Activated naive CD8-positive, alpha-beta T cell treated with anti-CD3 and anti-CD28 coated beads, Interleukin-2, amount 50 U/mL, for 16 hours (primary cell): ENCODE measurements at regions not wholly inside any gene's neighbourhood (a gene's known extent, or its start where the extent isn't known, plus 50 kb on each side); places are given as distances from the start of the nearest gene placed in this dataset.
"Not testable (repeated sequence)": the region's sequence is repeated elsewhere in the genome, so short reads cannot be mapped to it uniquely, and the experiment has no call there.

Experiments used
- DNase-seq: peaks from one replicate; pipeline ENCODE4 v3.0.0-alpha.2; 2020; ENCODE audit warnings: low read depth, low spot score

DNA sequence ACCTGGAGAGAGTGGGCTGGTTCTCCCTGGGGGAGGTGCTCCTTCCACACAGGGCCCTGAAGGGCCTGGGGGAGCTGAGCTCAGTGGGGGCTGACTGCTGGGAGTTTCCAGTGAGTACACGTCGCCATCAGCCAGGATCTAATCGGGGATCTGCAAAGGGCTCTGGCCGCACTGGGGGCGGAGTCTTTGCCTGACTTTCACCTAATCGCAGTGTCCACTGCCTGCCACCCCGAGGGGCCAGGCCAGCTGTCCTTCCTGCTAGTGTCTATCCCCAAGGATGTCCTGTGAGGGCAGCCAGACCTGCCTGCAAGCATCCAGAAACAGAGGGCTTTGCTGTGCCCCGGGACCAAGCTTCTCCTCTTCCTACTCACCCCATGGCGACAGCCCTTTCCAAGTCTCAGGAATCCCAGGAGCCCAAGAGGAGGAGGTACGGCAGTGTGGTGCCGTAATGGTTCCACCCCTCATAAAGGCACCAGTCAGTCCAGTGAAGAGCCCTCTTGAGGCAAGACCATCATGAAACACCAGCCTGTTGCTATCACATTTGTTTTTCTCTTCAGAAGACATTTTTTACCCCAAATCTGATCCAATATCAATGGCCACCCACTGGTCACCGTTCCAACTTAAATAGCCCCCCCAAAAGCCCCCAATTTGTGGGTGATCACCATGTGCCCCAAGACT, 243.1 kb upstream of the ECI2 start:
- DNase-seq: no peak

DNA sequence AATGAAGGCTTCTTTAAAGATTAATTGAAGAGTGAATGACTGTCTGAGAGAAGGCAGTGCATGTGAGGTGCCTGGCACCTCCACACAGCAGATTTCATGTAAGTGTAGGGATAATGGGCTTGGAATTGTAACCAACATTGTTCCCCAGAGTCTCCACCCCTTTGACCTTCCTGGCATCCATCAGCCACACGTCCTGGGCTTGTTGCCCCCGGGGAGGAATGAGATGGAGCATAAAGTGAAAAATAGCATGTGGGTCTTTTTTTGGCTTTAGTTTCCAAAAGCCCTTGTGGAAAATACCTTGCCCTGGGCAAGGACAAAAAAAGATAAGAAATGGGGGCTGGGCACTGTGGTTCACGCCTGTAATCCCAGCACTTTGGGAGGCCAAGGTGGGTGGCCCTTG, 242.2 kb upstream of the ECI2 start:
- no peak for DNase-seq

DNA sequence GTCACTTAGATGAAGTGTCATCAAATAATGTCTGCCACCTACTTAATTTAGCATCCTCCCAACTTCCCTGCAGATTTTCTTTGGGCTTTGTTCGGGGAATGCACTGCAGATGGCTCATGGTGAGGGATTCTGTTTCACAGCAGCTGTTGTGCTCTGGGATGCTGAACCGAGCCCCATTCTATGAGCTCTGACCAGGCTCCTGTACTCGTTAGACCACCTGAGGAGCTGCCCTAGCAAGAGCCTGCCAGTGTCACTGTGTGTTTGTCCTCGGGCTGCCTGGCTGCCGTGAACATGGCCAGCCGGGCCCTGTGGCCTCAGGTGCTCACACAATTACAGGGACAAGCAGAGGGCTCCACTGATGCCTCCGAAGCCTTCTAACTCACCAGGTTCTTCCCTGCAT, 238.8 kb upstream of the ECI2 start:
- DNase-seq: no peak

DNA sequence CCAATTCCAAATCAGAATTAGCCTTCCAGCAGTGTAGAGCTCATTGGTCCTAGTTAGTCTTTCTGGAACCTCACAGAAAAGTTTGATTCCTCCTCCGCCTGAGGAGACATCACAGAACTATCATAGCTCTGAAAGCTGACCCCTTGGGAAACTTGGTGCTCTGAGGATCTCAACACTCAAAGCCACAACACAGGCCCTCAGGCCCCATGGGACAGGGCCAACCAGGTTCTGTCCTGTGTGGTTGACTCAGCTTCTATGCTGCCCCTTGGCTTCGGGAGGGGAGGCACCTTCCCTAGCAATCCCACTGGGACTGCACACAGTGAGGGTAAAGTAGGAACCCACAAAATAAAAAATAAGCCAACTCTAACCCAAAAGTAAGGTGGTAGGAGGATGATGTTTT, 237.5 kb upstream of the ECI2 start:
- no peak for DNase-seq

DNA sequence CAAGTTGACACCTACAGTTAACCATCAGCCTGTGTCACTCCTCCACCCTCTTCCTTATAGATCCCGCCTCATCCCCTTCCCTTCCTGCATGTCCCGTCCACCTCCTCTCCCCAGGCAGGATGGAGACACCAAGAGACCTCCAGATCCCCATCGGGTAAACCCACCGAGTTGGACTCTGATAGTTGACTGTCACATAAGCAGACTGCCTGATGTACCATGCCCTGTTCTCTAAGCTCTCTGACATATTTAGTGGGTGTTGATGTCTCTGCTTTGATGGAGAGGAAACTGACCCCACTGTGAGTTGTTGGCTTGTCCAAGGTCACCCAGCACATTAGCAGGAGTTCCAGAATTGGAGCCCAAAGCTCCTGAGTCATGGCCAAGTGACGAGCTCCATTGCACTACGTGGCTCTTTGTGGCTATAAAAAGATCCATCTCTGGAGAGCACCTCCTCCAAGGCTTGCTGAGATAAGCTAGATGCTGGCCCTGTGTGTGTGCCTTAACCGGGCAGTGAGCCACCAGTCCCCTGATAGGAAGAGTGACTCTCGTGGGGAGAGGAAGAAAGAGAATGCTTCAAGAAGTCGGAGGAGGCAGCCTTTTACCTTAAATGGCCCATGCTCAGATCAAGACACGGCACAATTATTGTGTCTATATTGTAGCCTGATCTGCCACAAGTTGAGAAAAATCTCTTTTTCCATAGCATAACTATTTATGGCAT, 236.0 kb upstream of the ECI2 start:
- DNase-seq: no peak

DNA sequence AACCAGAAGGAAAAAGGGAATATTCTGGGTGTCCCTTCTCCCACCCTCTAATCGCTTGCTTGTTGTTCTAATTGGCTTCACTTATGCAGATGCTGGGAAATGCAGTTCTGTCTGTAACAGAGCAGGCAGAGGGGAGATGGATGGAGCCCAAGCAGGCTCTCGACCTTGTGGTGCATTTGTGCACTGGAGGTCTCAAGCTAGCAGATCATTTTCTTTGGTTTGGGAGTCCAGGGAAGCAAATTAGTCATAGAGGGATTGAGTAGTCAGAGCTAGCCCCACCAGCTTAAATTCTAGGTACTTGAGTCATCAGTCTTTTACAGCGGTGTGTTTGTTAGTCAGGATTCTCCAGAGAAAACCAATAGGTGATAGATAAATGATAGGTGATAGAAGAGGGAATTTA, 234.7 kb upstream of the ECI2 start:
- no peak for DNase-seq

DNA sequence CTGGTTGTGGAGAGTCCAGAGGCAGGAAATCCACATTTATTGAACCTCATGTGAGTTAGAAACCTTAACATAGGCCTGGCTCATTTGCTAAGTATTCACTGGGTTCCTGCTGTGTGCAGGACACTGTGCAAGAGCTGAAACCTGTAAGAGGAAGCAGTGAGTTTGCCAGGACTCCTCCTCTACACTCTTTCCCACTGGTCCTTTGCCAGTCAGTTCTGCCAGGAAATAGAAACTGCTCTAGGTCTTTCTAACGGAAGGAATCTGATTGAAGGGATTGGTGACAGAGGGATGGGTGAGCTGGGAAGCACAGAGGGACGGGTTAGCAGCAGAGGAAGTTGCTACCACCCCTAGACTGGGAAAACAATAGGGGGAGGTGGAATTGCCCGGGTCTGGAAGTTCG, 234.2 kb upstream of the ECI2 start:
- no peak for DNase-seq

DNA sequence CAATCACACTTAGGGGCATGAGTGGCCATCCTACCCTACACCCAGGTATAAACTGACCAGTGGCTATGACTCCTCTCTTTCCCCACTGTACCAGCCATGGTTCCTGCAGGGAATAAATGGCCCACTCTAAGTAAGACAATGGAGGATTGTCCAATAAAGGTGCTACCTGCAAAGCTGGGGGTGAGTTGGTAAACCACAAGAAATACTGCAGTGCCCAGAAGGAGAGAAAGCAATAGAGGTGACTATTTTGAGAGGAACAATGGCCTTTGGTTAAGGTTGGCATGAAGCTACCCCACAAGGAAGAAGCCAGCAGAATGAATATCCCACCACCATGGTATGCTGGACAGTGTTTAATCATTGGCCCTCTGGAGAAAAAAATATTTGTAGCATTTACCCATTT, 233.3 kb upstream of the ECI2 start:
- no peak for DNase-seq

DNA sequence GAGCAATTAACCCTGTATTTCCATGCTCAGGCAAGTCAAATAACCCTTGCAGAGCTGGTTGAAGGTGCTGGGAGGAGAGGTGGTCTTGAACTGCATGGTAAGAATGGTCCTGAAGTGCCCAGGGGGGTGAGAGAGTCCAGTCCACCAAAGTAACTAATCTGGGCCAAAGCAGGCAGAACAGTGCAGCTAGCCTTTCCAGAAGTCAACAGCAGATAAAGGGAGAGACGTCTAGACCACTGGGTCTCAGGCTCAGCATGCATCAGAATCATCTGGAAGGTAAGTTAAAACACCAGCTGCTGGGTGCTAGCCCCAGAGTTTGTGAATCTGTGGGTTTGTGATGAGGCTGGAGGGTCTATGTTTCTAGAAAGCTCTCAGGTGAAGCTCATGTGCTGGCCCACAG, 232.3 kb upstream of the ECI2 start:
- no peak for DNase-seq

DNA sequence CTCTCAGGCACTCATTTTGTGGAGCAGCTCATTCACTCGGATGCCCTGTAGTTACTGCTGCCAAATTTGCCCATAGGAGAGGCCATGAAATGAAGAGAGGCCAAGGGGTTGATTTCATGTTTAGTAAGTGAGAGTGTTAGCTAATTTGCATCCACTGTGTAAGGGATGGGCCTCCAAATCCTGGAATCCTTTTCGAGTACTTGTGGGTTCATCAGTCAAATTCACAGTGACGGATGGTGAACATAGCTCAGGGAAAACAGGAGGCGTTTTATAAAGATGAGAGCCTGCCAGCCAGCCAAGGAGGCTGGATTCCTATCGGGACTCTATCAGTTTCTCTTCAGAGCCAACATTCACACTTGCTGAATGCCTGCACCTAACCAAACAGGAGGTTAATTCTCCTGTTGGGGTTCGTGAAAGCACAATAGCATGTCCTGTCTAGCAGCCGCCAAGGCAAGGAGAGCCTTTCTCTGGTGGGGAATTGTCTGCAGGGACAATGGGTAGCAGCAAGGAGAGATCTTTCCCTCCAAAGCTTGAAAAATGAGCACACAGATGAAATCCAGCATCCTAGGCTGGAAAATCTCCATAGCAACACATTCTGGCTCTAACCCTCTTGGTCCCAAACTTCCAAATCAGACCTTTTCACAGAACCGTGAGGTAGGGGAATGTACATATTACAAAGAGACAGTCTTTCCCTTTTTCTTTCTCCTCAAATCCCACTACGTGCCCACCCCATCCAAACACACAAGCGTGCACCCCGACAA, 231.4 kb upstream of the ECI2 start:
- no peak for DNase-seq

DNA sequence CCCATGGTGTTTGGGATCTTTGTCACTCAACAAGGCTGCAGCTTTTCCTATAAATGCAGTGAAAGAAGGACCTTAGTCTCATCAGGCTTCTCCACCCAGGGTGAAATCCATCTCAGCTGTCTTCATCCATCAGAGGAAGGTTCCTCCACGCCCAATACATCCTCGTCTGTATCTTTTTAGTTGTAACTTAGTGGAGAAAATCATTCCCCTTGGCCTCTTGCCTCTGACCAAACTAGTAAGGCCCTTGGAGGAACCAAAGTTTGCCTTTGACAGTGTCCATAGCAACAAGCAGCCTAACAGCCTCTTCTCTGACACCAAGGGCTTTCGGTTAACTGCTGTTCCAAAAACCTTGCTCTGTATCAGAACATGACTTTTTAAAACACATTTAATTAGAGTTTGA, 230.3 kb upstream of the ECI2 start:
- DNase-seq: no peak

DNA sequence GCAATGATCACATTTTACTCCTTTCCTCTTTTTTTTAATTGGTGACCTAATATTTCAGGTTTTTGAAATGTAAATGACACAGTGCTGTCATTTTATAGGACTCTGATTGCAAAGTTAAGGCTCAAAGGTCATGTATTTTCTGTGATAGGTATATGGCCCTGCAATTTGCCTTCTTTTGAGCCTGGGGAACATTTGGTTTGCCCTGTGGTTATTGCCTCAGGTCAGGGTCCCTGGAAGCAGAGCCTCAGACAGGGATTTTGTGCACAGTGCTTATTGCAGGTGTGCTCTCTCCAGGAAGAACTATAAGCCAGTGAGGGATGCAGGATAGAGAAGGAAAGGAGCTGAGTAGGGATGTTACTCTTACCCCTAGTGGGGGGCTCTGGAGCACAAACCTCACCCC, 229.3 kb upstream of the ECI2 start:
- no peak for DNase-seq

DNA sequence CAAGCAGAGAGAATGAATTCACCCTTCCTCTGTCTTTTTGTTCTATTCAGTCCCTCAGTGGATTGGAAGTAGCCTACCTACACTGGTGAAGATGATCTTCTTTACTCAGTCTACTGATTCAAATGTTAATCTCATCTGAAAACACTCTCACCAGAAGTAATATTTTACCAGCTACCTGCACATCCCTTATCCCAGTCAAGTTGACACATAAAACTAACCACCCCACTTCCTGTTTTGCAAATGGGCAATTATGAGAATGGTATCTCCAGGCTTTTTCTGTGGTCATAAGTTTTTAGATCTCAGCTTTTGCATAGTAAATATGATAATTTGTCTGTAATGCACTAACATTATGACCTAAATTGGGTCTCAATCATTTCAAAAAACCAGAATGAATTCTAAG, 228.8 kb upstream of the ECI2 start:
- no peak for DNase-seq

DNA sequence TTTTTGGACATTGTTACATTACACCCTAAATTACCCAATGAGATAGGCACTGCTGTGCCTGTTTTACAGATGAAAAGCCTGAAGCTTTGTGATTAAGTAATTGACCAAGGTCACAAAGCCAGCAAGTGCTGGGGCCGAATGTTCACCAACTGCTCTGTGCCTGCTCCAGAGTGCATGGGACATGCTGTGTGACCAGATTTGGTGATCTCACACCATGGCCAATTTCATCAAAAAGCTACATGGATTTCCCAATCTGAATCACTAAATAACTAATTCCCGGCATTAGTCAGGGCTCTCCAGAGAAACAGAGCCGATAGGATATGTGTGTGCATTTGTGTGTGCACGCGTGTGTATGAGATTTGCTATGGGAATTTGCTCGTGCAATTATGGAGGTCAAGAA, 228.3 kb upstream of the ECI2 start:
- DNase-seq: no peak

DNA sequence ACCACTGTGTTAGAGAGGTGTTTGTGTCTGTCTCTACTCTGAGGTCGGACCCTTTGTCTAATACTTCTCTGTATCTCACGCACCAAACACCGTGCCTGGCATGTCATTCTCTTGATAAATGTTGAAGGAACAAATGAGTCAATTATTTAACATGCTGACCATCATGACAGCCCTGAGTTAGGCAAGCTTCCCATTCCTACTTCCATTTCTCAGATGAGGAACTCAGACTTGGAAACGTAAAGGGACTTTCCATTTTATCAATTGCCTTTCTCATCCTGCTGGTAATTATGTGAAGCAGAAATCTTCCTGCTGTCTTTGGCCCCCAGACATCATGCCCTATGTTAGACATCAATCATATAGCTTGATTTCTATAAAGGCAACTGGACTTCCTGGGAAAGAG, 227.0 kb upstream of the ECI2 start:
- DNase-seq: no peak

DNA sequence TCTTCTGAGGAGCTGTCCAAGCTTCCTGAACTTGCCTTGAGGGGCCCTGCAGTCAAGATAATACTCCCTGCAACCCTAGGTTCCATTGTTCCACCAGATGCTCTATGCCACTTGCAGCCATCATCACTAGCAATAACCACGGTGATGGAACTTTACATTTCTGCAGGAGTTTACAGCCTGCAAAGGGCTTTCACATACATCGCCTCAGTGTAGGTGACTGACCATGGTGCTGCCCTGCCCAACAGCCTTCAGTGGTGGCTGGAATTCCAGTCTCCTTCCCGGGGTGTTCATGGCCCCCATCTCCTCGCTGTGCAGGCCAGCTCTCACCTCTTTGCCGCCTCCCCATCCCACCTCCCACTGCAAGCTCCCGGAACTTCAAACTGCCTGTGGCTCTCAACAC, 225.5 kb upstream of the ECI2 start:
- no peak for DNase-seq

DNA sequence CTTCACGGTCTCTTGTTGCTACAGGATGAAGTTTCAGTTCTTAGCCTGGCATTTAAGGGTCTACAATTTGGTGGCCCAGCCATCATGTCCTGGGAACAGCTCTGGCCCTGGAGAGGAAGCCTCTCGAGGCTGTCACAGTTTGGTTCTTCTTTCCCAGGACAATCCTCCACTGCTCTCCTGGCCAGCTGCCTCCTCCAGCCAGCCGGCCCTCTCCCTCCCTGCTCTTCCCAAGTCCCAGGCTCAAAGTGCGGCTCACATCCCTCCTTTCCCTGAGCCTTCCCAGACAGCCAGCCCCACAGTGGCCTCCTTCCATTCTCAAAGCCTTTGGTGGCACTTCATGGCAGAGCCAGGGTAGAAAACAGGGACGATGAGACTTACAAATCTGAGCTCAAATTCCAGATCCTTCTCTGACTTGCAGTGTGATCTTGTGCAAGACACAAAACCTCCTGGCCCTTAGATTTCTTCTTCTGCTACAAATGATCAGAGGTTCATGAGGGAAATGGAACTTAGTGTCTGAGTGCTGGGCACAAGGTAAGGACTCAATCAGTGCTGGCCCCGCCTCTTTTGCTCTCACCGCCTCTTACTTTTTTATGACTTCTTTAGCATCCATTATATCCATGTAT, 223.8 kb upstream of the ECI2 start:
- no peak for DNase-seq

DNA sequence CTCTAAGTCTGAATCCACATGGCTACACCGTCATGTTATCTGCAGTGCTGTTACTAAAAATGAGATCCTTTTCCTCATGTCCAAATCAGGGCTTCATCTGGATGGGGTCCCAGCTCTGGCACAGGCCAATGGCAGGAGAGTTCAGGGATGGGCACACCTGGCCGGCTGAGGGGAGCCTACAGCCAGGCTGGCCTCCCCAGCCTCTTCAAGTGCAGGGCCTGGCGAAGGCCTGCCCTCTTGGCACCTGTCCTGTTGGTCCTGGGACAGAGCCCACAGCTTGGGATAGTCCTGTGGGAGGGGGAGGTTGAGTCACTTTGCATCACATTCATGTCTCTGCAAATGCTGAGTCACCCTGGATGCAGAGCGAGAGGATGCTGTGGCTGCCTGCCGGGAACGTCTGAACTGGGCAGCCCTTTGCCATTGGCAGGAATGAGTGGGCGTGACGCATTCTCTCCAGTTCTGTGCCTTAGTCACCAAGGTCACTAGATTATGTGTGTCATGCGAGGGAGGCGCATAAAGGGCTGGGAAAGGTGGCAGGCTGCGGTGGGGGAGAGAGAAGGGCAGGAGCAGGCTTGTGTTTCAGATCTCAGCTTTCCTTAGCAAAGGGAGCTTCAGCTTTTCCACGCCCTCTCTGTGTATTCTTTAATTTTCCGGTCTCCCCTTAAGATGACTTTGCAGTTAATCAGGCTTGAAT, 223.2 kb upstream of the ECI2 start:
- no peak for DNase-seq

DNA sequence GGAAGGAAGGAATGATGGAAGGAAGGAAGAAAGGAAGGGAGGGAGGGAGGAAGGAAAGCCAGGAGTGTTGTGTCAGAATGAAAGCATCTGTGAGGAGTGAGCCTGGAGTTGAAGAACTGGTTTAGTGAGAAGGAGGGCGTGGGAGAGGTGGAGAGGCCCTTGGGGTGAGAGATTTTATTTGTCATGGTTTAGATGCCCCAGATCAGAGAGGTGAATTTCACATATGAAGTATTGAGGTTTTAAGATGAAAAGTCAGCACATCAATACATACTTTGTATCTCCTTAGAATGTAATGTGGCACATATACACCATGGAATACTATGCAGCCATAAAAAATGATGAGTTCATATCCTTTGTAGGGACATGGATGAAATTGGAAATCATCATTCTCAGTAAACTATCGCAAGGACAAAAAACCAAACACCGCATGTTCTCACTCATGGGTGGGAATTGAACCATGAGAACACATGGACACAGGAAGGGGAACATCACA, 222.3 kb upstream of the ECI2 start:
- DNase-seq: not testable (repeated sequence)

DNA sequence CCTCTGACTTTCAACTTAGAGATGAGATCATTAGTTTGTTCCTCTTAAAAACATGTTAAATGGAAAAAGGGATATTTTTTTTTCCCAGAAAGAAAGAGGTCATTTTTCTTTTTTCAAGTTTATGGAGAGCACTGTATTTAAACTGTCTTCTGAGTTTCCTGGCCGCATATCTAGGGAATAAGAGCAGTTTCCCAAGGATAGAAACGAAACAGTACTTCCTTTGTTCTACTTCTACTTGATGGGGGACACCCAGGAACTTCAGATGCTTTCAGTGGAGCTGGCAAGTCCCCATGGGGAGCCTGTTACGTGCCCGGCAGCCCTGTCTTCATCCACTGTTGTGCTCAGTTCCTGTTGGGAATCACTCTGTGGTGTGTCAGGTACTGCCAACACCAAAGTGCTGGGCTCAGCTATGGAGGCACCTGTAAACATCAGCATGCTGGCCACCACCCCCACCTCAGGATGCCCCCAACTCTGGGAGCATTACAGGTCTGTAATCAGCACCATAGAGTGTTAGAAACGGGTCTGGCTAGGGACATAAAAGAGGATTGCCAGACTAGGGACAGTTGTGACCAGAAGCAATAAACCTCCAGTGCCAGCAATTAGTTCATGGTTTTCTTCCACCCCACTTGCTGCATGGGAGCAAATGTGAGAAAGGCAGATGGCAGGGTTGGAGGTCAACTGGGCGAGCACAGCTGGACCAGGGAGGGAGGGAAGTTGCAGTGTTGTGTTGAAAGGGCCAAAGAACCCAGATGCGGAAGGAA, 221.7 kb upstream of the ECI2 start:
- DNase-seq: no peak

DNA sequence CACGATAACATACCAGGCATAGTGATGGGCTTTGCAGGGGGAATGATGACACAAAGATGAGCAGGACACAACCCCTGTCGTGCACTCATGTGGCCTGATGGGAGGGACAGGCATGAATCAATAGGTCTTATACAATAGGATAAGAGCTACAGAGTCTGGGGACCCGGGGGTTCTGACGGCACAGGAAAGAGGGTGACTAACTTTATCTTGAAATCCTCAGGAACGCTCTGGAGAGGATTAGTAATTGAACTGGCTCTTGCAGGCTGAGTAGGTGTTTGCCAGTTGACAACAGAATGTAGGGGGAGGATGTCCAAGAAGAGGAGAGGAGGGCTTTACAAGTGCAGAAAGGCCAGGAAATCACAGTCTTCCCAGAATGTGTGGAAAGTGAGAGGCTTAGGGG, 219.9 kb upstream of the ECI2 start:
- no peak for DNase-seq
